ENCODE measurements at regions not wholly inside any gene's neighbourhood (a gene's known extent, or its start where the extent isn't known, plus 50 kb on each side); places are given as distances from the start of the nearest gene placed in this dataset.

- TF ChIP-seq CTCF (conservative IDR thresholded peaks at IDR 0.05) (no peak), ZFX (IDR thresholded peaks at IDR 0.05) (no peak)
Observed at GRCh38 chr1:88519156-88519555, 164.9 kb upstream of the PKN2 start.

Data from C4-2B (cell line).